Keratinocyte (primary cell): ENCODE measurements at regions not wholly inside any gene's neighbourhood (a gene's known extent, or its start where the extent isn't known, plus 50 kb on each side); places are given as distances from the start of the nearest gene placed in this dataset.

Experiments
- DNase-seq: peaks from one replicate; pipeline ENCODE4 v3.0.0-alpha.2; 2011; ENCODE audit warnings: low read depth, missing footprints, low spot score
- FAIRE-seq: peaks from 2 replicates; lab custom pipeline; 2011; peaks lifted over from hg19 to GRCh38; lab: Jason Lieb, UNC
- H2AFZ ChIP-seq: 2 replicates; pipeline ENCODE4 v1.6.0; 2012; ENCODE audit warnings: low read length, control low read depth, inconsistent platforms; ENCODE audit not compliant: control insufficient read depth
- H3K27ac ChIP-seq: 2 replicates; pipeline ENCODE4 v1.5.1; 2011; ENCODE audit warnings: low read length; ENCODE audit not compliant: control insufficient read depth, insufficient read depth
- H3K27me3 ChIP-seq: 3 replicates; pipeline ENCODE4 v1.6.0; 2011; ENCODE audit warnings: low read length; ENCODE audit not compliant: control insufficient read depth, insufficient read depth; ENCODE audit errors: extremely low read depth
- H3K36me3 ChIP-seq, 2 experiments: 2 replicates in 1 of 2; 3 replicates in 1 of 2; pipeline ENCODE4 v1.5.1; 2011; ENCODE audit warnings: low read length in 2 of 2, mild to moderate bottlenecking in 1 of 2; ENCODE audit not compliant: control insufficient read depth in 2 of 2, insufficient read depth in 2 of 2; ENCODE audit errors: extremely low read depth in 1 of 2
- H3K4me1 ChIP-seq: 3 replicates; pipeline ENCODE4 v1.5.1; 2011; ENCODE audit warnings: low read length; ENCODE audit not compliant: control insufficient read depth, insufficient read depth; ENCODE audit errors: extremely low read depth
- H3K4me2 ChIP-seq: 3 replicates; pipeline ENCODE4 v1.6.0; 2011; ENCODE audit warnings: low read depth, low read length; ENCODE audit not compliant: control insufficient read depth, insufficient read depth; ENCODE audit errors: extremely low read depth
- H3K4me3 ChIP-seq, 3 experiments: fragments of 200-600 bp in 1 of 3; sonication (generic) in 1 of 3; 2 replicates in 2 of 3; 3 replicates in 1 of 3; pipeline ENCODE4 v1.5.1; 2011 to 2016; ENCODE audit warnings: low read length in 3 of 3, mild to moderate bottlenecking in 3 of 3, control low read depth in 2 of 3, inconsistent platforms in 1 of 3, low read depth in 1 of 3, mixed read lengths in 1 of 3, mixed run types in 1 of 3, moderate library complexity in 1 of 3; ENCODE audit not compliant: control insufficient read depth in 2 of 3, insufficient read depth in 2 of 3; ENCODE audit errors: extremely low read depth in 1 of 3
- H3K79me2 ChIP-seq: 2 replicates; pipeline ENCODE4 v1.6.0; 2012; ENCODE audit warnings: low read length; ENCODE audit not compliant: control insufficient read depth, insufficient read depth
- H3K9ac ChIP-seq: 3 replicates; pipeline ENCODE4 v1.6.0; 2011; ENCODE audit warnings: low read length; ENCODE audit not compliant: control insufficient read depth, insufficient read depth; ENCODE audit errors: extremely low read depth
- H3K9me1 ChIP-seq: 3 replicates; pipeline ENCODE4 v1.6.0; 2011; ENCODE audit warnings: low read length; ENCODE audit not compliant: control insufficient read depth, insufficient read depth; ENCODE audit errors: extremely low read depth
- H3K9me3 ChIP-seq: 2 replicates; pipeline ENCODE4 v1.5.1; 2012; ENCODE audit warnings: low read depth, low read length; ENCODE audit not compliant: control insufficient read depth
- H4K20me1 ChIP-seq: 3 replicates; pipeline ENCODE4 v1.6.0; 2011; ENCODE audit warnings: low read length; ENCODE audit not compliant: control insufficient read depth, insufficient read depth; ENCODE audit errors: extremely low read depth
- CTCF ChIP-seq, 3 experiments: IDR thresholded peaks in 1 of 3; conservative IDR thresholded peaks in 1 of 3; optimal IDR thresholded peaks in 1 of 3; 2 replicates in 2 of 3; 3 replicates in 1 of 3; pipeline versions ENCODE3 to v1.5.1; 2011; ENCODE audit warnings: low read length in 3 of 3, mild to moderate bottlenecking in 3 of 3, moderate library complexity in 2 of 3, control low read depth in 1 of 3, inconsistent platforms in 1 of 3; ENCODE audit not compliant: insufficient read depth in 2 of 3; ENCODE audit errors: extremely low read depth in 1 of 3
- EZH2 ChIP-seq: IDR thresholded peaks from one replicate; pipeline ENCODE4 v1.6.1; 2012; ENCODE audit warnings: inconsistent platforms, mild to moderate bottlenecking, low read length, moderate library complexity
- dilution Hi-C: fragments of 300-500 bp; cut with MboI; formaldehyde crosslinking; loops from one replicate; pipeline ENCODE4 v1.7.0; 2020; ENCODE audit warnings: low sequenced_read_pairs; ENCODE audit not compliant: extremely low pct_ligation_motif_present

DNA sequence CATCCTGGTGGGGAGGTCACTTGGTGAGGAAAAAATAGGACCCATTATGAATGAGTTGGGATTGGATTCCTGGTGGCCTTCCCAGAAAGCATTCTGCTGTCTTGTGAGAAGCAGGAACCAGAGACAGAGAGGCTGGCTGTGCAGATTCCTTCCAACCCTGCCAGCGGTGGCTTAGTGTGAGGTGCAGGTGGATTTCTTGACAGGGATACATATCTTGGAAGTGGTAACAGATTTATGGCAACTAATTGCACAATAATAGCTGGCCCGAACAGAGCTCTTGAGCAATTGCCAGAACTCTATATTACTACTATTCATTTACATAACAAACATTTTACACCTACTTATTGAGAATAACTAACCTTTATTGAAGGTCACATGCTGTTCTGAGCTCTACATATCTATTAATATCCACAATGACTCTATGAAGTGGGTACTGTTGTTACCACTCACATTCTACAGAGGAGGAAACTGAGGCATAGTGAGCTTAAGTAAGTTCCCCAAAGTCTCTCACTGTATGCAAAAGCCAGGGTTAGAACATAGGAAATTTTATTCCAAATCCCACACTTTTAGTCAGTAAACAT lies 173.9 kb upstream of the SERP2 start:
- Histone ChIP-seq H4K20me1 (no peaks in the 10 kb centered on the region), H3K9ac (no peak overlapping the region), H3K27ac (no peak overlapping the region), H3K9me1 (no peaks in the 10 kb centered on the region), H3K4me3 (no peak overlapping the region), H3K9me3 (no peaks in the 10 kb centered on the region), H3K36me3 (no peaks in the 10 kb centered on the region), H3K79me2 (no peaks in the 10 kb centered on the region), H3K27me3 (no peaks in the 10 kb centered on the region), H3K4me1 (peaks cover 24% of the 10 kb centered on the region), H3K4me2 (no peak overlapping the region), H2AFZ (no peak overlapping the region)
- no peak for DNase-seq
- FAIRE-seq = no peak
- no peak for TF ChIP-seq EZH2
- dilution Hi-C loops = no loop called here

DNA sequence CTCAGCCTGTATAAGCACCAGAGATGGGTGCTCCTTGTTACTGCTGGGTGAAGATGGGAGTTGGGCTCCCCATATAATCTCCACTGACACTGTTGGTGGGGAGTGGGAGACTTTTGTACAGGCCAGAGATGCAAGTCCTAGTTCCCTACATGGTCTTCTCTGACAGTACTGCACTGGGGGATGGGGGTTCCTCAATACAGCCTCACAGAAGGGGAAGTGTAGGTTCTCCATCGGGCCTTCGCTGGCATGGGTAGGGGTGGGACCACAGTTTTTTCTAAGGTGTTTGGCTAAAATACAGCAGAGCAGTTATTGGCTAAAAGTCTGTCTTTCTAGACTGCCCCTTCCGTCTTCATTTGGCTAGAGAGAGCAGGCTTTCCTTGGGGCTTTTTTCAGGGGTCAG lies 167.2 kb upstream of the SERP2 start:
- H3K4me2 ChIP-seq = no peak overlapping the region
- H3K79me2 ChIP-seq = no peaks in the 10 kb centered on the region
- dilution Hi-C loops = no loop called here
- H3K27me3 ChIP-seq = no peaks in the 10 kb centered on the region
- no peaks in the 10 kb centered on the region for H3K9me3 ChIP-seq
- no peak overlapping the region for H3K4me3 ChIP-seq
- DNase-seq (no peak), FAIRE-seq (no peak)
- no peak overlapping the region for H3K27ac ChIP-seq
- TF ChIP-seq EZH2 = no peak
- no peak for TF ChIP-seq CTCF (optimal IDR thresholded peaks at IDR 0.05 in 1 of 3, IDR thresholded peaks at IDR 0.05 in 1 of 3, conservative IDR thresholded peaks at IDR 0.05 in 1 of 3; ENCODE audit: extremely low read depth in 1 of 3, insufficient read depth in 2 of 3, low read length in 3 of 3)
- H4K20me1 ChIP-seq = no peaks in the 10 kb centered on the region
- H2AFZ ChIP-seq = no peak overlapping the region
- no peaks in the 10 kb centered on the region for H3K9me1 ChIP-seq
- H3K36me3 ChIP-seq = no peaks in the 10 kb centered on the region
- peaks cover 3% of the 10 kb centered on the region for H3K4me1 ChIP-seq
- H3K9ac ChIP-seq = no peak overlapping the region

DNA sequence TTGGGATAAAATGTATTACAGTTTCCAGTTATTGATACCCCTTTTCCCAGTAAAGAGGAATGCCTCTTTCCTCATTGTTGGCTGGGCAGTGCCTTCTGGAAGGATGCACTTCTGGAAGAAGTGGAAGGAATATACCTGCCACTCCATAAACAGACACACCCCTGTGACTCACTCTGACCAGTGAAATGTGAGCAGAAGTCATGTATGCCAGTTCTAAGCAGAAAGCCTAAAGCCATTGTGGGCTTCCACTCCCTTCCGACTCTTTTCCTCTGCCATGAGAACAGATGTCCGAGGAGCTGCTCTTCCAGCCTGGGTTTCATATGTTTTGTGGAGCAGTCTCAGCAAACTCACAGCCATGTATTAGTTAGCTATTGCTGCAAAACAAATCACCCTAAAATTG lies 166.1 kb upstream of the SERP2 start:
- H2AFZ ChIP-seq = no peak overlapping the region
- H3K9ac ChIP-seq = no peak overlapping the region
- H3K4me2 ChIP-seq = no peak overlapping the region
- no peaks in the 10 kb centered on the region for H3K79me2 ChIP-seq
- DNase-seq (no peak), FAIRE-seq (peak; percentile 26)
- H3K36me3 ChIP-seq = no peaks in the 10 kb centered on the region
- no peak overlapping the region for H3K27ac ChIP-seq
- H3K27me3 ChIP-seq = no peaks in the 10 kb centered on the region
- H3K9me3 ChIP-seq = no peaks in the 10 kb centered on the region
- no peaks in the 10 kb centered on the region for H3K9me1 ChIP-seq
- H4K20me1 ChIP-seq = no peaks in the 10 kb centered on the region
- dilution Hi-C loops = no loop called here
- peaks cover 3% of the 10 kb centered on the region for H3K4me1 ChIP-seq
- no peak overlapping the region for H3K4me3 ChIP-seq
- no peak for TF ChIP-seq EZH2
- TF ChIP-seq CTCF (optimal IDR thresholded peaks at IDR 0.05 in 1 of 3, IDR thresholded peaks at IDR 0.05 in 1 of 3, conservative IDR thresholded peaks at IDR 0.05 in 1 of 3; ENCODE audit: extremely low read depth in 1 of 3, insufficient read depth in 2 of 3, low read length in 3 of 3) = no peak
